ENCODE measurements at regions not wholly inside any gene's neighbourhood (a gene's known extent, or its start where the extent isn't known, plus 50 kb on each side); places are given as distances from the start of the nearest gene placed in this dataset.

DNA sequence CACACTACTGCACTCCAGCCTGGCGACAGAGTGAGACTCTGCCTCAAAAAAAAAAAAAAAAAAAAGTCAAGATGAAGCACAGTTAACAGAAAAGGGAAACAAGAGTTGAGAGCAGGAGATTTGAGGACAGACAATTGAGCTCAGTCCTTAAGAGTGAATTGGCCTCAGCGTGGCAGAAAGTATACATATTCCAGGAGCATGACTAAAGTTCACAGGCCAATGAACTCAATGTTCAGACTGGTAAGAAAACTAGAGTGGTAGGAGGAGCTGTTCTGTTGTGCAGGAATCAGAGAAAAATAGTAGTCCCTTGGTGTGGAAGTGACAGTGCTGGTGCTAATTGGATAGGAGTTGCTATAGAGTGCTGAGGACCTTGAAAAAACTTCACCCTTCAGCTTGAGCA, 60.0 kb downstream of the NRN1 start:
- no peak for DNase-seq

DNA sequence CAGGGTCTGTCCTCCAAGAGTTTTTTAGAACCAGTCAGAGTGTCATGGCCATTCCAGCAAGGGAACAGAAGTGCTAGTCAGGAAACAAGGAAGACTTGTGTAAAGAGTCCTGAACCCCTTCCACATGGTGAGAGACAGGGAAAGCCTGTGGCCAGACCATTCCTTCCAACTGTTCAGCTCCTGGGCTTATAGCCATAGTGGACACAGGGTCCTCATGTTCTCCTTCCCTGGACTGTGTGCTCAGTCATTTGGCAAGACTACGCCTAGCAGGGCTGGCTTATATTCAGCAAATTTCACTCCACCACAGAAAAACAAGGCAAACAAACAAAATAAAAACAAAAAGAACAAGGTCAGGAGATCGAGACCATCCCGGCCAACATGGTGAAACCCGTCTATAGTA, 60.5 kb downstream of the NRN1 start:
- no peak for DNase-seq

DNA sequence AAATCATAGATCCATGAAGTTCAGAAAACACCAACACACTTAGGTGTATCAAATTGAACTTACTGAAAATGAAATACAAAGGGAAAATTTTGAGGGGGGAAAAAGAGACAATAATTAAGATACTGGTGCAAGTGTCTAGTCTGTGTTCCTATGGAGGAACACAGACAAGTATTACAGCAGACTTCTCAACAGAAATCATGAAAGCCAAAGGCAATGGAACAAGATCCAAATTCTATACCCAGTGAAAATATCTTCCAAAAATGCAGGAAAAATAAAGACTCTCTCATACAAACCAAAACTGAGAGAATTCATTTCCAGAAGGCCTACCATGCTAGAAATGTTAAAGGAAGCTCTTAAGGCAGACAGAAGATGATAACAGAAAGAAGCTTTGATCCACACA, 63.1 kb downstream of the NRN1 start:
- no peak for DNase-seq

DNA sequence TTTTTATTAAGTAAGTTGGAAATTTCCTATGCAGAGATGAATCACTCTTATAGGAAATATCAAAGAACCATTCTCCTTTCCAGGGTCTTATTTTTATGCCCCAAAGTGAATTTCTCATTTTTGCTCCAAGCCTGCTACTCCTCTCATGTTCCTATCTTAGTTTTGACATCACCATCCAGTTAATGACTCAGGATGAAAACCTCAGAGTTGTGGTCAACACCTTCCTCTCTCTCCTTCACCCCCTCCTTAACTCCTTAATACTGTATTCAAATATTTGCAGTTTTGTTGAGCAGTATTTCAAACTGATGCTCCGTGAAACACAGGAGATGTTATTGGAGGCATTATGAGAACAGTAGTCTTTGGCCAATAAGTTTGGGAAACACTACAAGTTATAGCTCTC, 64.1 kb downstream of the NRN1 start:
- no peak for DNase-seq

DNA sequence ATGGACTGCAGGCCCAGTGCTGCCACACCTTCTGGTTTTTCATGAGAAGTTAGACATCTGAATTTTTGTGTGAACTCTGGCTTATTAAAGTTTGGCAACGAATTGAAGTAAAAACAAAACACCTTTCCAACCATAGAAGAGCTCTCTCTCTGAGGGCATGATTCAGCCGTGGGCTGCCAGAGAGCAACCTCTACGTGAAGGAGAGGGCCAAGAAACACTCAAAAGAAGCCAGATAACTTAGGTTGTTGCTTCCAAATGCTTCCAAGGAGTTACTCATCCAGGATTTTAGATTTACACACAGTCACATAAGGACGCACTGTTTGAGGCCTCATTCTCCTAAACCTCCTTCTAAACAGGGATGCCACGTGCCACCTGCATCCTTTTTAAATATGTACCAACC, 65.5 kb downstream of the NRN1 start:
- no peak for DNase-seq

DNA sequence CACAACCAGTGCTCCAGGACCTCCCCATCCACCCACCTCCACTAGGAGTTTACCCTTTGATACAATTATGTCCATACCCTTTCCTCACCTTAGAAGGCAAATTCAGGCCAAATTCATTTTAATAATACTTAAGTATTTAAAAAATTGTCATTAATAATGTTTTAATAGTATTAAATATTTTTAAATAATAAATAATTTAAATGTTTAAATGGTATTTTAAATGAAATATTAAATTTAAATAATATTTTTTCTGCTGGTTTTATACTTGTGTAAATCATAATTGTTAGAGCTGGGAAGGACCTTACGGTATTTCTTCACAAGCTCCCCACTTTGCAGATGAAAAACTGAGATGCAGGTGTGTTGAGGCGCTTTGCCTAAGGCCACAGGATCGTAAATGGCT, 67.8 kb downstream of the NRN1 start:
- no peak for DNase-seq

DNA sequence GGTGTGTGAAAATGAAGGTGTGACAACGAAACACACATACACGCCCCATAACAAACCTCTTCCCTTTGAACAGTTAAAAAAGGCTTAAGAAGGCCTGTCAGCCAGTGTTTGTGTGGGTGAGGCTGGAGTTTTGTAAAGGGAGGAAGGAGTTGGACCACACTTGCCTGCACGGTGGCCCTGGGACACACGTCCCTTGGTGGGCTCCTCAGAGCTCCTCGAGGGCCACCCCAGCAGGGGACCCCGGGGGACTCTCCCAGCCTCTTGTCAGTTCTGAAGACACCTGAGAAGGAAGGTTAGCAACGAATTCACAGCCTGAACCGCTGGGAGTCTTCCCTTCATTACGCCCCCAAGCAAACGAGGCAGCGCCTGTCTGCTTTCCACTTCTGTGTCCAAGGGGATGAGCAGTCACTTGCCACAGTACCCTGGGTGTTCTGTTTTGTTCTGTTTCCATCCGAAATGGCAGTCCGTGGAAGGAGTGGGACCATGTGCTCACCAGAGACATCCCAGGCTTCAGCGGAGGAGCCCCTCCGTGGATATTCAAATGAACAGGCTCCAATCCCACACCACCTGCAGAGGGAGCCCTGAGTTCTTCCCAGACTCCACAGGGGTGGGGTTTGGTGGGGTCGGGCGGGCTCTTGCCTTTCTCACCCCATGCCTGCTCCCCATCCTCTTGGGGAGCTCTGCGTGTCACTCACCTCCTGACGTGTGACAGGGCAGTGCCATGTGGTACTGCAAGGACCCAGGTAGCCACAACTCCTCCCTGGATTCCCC, 68.6 kb downstream of the NRN1 start:
- no peak for DNase-seq

DNA sequence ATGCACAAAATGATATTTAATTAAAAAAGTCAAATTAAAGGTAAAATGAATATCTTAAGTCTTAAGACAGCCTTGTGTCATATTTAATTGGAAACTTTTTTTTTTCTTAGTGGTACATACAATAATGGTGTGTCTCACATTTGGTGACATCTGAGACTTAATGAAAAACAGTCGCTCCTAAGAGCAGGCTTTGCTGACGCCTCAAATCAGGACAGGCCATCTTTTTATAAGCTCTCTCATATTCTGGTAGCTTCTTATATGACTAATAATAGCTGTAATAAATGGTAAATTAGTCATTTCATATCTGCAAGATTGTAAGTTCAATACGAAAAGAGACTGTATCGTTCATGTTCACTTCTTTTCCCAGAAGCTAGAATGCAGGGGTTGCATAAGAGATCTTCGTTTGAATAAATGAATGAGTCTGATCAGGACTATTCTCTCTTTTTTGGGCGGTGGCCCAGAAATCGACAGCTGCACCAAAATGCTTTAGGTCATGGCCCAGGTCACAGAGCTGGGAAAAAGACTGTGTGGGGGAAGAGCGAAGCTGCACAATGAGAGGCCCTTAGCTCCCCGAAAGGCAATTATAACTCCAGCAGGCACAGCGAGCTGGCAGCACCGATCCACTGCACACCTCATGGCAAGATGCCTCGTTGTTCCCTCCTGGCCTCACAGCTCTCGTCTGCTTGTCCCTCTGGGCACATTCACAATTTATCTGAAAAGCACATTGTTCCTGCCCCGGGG, 69.4 kb downstream of the NRN1 start:
- DNase-seq, result no peak

DNA sequence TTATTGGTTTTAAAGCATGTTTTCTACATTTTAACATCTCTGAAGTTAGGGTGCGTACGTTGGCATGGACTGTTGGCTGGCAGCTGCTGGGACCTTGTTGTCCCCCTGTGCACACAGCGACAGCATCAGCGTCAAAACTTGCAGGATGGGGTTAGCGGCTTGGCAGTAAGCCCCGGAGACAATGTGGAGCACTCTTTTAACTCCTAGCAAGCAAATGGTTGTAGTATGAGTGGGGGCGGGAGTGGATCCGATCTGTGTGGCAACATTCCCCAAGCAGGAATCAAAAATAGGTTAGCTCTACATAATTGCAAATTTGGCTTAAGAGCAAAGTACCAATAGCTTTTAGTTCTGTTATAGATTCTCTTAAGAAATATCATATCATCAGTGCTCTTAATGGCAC, 70.1 kb downstream of the NRN1 start:
- no peak for DNase-seq

DNA sequence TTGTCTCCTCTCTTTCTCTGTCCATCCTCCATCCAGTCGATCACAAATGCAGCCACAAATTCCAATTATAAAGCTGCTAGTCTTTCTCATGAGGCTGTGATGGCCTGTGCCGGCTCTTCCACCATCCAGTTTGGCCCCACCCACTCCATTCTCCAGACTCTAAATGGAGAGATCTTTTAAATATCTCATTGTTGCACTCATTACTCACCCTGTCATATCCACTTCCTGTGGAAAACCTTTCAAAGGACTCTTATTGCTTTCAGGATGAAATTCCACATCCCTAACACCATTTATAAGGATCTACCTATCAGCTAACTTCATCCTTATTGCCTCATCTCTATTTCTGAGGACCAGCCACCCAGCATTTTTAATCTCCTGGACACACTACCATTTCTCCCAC, 70.6 kb downstream of the NRN1 start:
- no peak for DNase-seq

DNA sequence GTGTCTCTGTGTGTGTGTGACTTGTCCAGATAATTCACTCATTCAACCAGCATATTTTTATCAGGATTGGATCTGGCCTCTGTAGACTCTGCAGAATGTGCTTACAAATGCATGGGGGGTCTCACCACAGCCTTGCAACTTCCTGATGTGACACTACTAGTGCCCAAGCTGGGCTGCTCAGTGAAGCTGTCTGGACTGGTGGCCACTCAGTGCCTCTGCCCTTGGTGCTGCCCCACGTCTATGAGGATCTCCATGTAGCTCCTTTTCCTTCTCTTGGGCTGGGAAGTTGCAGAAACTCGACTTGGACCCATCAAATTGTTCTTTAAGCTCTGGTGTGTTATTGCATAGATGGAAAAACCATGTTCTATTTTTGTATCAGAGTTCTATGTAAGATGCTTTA, 75.8 kb downstream of the NRN1 start:
- DNase-seq, result no peak

DNA sequence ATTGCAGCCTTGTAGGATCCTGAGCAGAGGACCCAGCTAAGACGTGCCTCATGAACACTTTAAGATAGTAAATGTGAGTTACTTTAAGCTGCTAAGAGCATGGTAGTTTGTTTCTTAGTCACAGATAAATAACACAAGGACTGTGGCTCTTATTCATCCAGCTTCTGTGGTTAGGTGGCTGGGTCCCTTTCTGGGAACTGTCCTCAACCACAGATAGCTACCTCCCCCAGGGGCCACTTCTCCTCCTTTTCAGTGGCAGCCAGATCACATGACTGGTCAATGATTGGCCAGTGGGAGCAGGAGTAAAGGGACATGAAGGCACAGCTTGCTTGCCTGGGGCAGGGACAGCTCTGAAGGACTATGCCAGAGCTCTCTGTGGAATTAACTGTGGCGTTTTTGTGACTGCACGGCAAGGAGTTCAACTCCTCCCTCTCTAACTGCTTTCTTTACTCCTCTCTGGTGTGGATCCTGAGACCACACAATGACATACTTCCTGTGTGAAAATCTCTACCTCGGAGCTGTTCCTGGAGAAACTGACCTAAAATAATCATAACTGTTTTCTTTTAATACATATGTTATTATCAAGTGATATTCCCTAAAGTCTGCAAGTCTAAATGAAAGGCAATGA, 76.5 kb downstream of the NRN1 start:
- no peak for DNase-seq

DNA sequence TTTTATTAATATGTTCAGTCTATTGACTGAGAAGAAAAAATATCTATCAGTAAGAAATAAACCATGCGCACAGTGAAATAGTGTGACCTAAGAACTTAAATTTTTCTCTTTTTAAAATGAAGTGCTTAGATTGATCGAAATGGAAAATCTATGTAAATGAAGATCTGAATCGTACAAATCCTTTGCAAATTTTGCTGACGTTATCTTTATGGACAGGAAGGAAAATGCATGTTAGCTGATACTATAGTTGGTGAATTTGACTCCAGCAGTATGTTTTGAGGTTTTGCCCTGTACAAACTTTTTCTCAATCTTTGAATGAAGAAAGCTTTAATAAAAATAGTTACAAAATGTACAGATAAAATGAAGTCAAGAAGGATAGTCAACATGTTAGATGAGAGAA, 82.9 kb downstream of the NRN1 start:
- no peak for DNase-seq

DNA sequence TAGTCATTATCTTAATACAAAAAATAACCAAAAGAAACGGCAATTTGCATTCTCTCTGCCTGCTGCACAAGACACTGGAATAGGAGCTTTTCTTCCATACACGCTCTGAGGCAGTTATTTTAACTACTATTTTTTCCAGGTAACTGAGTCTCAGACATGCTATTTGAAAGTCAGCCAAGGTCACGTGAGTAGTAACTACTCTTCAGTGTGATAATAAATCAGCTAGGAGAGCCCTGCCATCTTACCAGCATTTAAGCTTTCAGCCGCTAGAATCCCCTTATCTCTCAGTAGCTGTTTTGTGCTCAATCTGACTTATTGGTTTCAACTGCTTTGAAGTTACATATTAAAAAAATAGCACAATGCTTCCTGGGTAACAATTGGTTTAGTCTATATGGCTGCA, 84.5 kb downstream of the NRN1 start:
- DNase-seq, result no peak

DNA sequence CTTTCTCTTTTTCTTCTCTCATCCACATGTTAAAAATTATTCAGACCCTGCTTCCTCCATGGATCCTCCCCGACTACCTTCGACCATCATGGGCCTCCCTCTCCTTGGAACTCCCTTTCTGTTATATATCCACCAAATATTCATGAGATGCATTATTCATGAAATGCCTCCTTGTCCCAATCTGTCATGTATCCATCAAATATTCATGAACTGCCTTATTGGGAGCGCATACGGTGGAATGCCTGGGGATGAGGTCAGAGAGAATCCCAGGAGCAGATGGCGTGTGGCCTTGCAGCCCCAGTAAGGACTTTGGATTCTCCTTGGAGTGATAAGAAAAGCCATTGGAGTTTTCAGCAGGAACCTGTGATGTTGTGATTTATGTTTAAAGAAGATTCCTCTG, 97.0 kb downstream of the NRN1 start:
- DNase-seq, result no peak

DNA sequence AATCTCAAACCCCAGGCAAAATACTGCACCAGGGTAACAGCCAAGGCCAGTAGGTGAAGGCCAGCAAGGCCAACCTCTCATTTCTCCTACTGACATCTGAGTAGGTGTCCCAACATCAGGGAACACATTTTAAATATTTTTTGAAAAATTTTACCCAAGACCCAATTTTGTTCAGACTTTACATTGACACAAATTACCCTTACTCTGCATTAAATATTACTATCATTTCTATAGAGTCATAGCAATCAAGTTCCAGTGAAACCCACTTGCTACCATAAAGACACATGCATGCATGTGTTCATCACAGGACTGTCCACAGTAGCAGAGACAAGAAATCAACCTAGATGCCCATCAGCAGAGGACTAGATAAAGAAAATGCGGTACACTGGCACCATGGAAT, 99.9 kb downstream of the NRN1 start:
- DNase-seq, result no peak

DNA sequence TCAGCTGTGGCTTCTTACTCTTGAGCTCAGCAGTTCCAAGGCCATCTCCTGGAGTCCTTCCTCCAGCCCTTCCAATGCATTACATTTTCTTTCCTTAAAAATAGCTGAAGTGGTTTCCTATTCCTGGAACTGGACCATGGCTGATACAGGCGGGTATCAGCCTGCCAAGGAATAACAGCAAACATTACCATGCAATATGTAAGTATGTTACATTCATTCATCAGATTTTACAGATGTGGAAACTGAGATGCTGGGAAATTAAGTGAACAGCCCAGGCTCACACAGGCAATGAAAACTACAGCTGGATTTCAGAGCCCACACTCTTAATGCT, 100.4 kb downstream of the NRN1 start:
- DNase-seq, result no peak

DNA sequence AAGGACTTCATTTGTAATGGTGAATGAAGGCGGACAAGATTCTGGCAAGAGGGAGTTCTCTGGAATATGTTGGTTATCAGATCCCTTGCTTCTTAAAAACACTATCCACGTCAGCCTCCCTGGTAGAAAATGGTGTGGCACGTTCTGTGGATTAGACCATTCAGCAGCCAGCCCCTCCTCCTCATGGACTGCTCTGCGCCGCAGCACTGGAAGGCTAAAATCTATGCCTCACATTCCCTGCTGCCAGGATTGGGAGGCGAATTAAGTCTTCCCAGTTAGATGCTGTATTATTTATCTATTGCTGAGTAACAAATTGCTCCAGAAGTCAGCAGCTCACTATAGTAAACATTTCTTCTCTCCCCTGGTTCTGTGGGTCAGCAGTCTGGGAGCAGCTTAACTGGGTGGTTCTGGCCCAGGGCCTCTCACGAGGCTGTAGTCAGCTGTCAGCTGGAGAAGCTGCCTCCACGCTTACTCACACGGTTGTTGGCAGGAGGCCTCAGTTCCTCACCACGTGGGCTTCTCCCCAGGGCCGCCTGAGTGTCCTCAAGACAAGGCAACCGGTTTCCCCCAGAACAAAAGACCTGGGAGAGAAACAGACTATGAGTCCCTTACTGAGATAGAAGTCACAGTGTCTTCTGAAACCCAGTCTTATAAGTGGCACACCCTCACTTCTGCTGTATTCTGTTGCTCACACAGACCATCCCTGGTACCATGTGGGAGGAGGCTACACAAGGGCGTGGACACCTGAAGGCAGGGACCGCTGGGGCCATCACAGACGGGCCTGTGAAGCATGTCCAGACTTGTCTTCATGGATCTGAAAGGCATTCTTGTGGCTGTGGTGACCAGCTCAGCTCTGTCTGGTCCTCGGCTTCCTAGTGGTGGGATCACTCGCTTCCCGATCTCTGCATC, 101.0 kb downstream of the NRN1 start:
- DNase-seq, result no peak

DNA sequence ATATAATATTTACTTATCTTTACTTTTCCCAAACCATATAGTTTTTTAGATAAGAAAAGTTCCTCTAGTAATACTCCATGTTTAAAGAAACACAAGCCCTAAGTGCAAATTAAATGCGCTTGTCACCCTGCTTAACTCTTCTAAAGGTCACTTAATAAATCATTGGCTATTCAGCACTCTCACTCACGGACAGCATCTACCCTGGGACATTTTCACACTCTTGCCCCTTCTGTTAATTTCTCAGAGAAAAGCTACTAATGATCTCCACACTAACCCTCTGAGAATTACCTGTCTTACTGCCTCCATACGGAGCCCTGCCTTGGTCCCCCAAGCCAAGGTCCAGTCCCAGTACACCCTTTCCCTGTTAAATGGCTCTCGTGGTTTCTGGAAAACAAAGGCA, 102.2 kb downstream of the NRN1 start:
- DNase-seq, result no peak

DNA sequence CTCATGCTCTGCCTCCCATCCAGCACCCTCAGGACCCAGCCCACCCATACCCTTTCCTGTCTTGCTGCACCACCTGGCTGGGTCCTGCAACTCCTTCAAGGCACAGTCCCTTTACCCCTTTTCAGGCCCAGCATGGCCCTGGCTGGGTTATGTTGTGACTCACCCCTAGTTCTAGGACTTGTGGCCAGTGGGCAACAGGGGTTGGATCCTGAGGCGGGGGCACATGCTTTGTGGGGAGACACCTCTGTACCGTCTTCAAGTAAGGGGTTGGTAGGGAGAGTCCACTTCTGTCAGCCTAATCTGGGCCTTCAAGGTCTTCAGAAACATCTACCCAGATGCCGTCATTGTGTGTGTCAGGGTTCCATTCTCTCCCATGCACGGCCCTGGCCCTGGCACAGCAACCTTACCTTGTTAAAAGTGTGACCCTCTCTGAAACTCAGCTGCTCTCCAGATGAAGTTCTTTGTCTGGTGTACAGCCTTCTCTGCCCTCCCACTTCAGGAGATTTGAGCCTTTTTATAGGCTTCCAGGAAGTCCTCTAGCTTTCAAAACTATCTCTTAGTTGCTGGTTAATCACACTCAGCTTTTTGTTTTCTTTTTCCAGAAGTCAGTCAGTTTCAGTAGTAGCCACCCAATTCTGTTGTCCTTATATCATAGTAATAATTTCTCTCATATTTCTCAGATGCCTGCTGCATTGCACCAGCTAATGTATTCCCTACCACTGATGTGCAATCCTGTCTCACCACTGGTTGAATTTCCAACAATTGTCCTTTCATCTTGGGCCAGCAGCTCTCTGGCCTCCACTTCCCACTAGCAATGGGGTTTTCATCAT, 107.3 kb downstream of the NRN1 start:
- DNase-seq, result no peak

DNA sequence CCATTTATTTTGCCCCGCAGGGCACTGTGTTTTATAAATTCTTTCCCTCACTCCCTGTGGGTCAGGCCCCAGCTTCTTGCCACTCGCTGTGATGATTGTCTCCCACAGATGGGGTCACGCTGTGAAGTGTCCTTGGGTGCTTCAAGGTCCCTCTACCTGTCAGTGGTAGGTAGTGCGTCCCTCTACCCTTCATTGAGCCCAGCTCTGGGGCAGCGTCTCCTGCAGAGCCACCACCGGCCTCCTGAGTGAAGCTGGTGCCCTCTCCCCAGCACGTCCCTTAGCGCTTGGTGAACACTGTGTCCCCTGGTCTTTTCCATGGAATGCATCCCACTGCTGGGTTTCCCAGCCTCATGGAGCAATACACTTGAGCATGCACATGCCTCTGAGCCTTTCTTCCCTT, 108.2 kb downstream of the NRN1 start:
- DNase-seq, result no peak

DNA sequence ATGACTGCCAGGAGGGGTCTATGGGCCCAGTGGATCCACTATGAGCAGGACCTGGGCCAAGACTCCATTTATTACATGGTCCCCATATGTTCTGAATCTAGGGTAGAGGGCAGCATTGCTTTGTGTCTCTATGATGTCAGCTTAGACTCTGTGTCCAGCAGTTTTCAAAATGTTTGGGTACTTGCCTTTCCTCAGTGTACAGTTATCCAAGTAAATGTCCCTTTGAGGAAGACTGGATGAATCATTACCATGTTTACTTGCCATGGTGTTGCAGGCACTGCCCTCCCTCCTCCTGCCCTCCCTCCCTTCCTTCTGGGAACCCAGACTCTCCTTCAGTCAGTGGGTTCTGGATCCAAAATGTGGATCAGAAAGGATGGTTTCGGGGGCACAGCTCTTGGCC, 108.6 kb downstream of the NRN1 start:
- no peak for DNase-seq
